ENCODE measurements at regions not wholly inside any gene's neighbourhood (a gene's known extent, or its start where the extent isn't known, plus 50 kb on each side); places are given as distances from the start of the nearest gene placed in this dataset.

GRCh38 chr1:29772584-29773100 is 536.3 kb downstream of the PTPRU start:
- TF ChIP-seq, protein P1, sequence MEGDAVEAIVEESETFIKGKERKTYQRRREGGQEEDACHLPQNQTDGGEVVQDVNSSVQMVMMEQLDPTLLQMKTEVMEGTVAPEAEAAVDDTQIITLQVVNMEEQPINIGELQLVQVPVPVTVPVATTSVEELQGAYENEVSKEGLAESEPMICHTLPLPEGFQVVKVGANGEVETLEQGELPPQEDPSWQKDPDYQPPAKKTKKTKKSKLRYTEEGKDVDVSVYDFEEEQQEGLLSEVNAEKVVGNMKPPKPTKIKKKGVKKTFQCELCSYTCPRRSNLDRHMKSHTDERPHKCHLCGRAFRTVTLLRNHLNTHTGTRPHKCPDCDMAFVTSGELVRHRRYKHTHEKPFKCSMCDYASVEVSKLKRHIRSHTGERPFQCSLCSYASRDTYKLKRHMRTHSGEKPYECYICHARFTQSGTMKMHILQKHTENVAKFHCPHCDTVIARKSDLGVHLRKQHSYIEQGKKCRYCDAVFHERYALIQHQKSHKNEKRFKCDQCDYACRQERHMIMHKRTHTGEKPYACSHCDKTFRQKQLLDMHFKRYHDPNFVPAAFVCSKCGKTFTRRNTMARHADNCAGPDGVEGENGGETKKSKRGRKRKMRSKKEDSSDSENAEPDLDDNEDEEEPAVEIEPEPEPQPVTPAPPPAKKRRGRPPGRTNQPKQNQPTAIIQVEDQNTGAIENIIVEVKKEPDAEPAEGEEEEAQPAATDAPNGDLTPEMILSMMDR (conservative IDR thresholded peaks at IDR 0.05; ENCODE audit: low read length) = no peak
- TF ChIP-seq EZH2phosphoT487 (IDR thresholded peaks at IDR 0.05; ENCODE audit: borderline replicate concordance) = no peak
